ENCODE measurements at regions not wholly inside any gene's neighbourhood (a gene's known extent, or its start where the extent isn't known, plus 50 kb on each side); places are given as distances from the start of the nearest gene placed in this dataset.

GRCh38 chr10:27451054-27451453 lies 53.0 kb upstream of the RAB18 start:
- no peak for TF ChIP-seq TEAD4 (IDR thresholded peaks at IDR 0.05)
- no peak for TF ChIP-seq MAX (IDR thresholded peaks at IDR 0.05)
- no peak for TF ChIP-seq USF1 (IDR thresholded peaks at IDR 0.05)
- no peak for TF ChIP-seq RAD21 (IDR thresholded peaks at IDR 0.05; ENCODE audit: low read depth)
- TF ChIP-seq FOXM1 (IDR thresholded peaks at IDR 0.05; ENCODE audit: borderline replicate concordance, low read depth), result no peak
- TF ChIP-seq EGR1 (IDR thresholded peaks at IDR 0.05), result no peak
- no peak for TF ChIP-seq TAF1 (IDR thresholded peaks at IDR 0.05; ENCODE audit: low read depth)
- no peak for TF ChIP-seq EP300 (IDR thresholded peaks at IDR 0.05; ENCODE audit: borderline replicate concordance)
- TF ChIP-seq CEBPB (IDR thresholded peaks at IDR 0.05), result no peak
- TF ChIP-seq CREB1 (IDR thresholded peaks at IDR 0.05; ENCODE audit: low read depth), result no peak
- TF ChIP-seq YY1 (IDR thresholded peaks at IDR 0.05; ENCODE audit: low read depth), result no peak
- no peak for TF ChIP-seq ZBTB7A (IDR thresholded peaks at IDR 0.05; ENCODE audit: low read depth)
